ENCODE measurements at regions not wholly inside any gene's neighbourhood (a gene's known extent, or its start where the extent isn't known, plus 50 kb on each side); places are given as distances from the start of the nearest gene placed in this dataset.

GRCh38 chr1:87765681-87766070 lies 437.0 kb downstream of the LMO4 start:
- Histone ChIP-seq H3K27ac (ENCODE audit: low read depth, low read length, poor library complexity, severe bottlenecking) (peak overlapping the region; percentile 15), H3K36me3 (ENCODE audit: insufficient read depth, low read length, poor library complexity, severe bottlenecking) (no peaks in the 10 kb centered on the region), H3K4me3 (ENCODE audit: low read depth, low read length, poor library complexity, severe bottlenecking) (no peak overlapping the region), H3K27me3 (replicated peaks; ENCODE audit: insufficient read depth, low read depth, low read length, poor library complexity) (no peaks in the 10 kb centered on the region), H3K4me1 (ENCODE audit: insufficient read depth, low read length, poor library complexity, severe bottlenecking) (peaks cover 21% of the 10 kb centered on the region), H3K9me3 (ENCODE audit: low read depth, low read length, poor library complexity, severe bottlenecking) (no peaks in the 10 kb centered on the region)
- ChIA-PET CTCF (no interaction called here), POLR2A (ENCODE audit: low non-redundant PET) (no interaction called here)
- BruUV-seq (replicated peaks), result no TSS peak
- peak; percentile 71 for DNase-seq (ENCODE audit: low spot score)
- no peak for TF ChIP-seq EZH2 (IDR thresholded peaks at IDR 0.05; ENCODE audit: borderline replicate concordance, low read depth, low read length, poor library complexity, severe bottlenecking)
- TF ChIP-seq CTCF (conservative IDR thresholded peaks at IDR 0.05; ENCODE audit: low read depth, low read length), result no peak
- intact Hi-C loops (cut with micrococcal nuclease; ENCODE audit: unreplicated experiment), result no loop called here

- Histone ChIP-seq H3K36me3 (ENCODE audit: insufficient read depth, low read length, poor library complexity, severe bottlenecking) (no peaks in the 10 kb centered on the region), H3K27me3 (replicated peaks; ENCODE audit: insufficient read depth, low read depth, low read length, poor library complexity) (no peaks in the 10 kb centered on the region), H3K9me3 (ENCODE audit: low read depth, low read length, poor library complexity, severe bottlenecking) (no peaks in the 10 kb centered on the region), H3K4me3 (ENCODE audit: low read depth, low read length, poor library complexity, severe bottlenecking) (no peak overlapping the region), H3K4me1 (ENCODE audit: insufficient read depth, low read length, poor library complexity, severe bottlenecking) (peaks cover 21% of the 10 kb centered on the region), H3K27ac (ENCODE audit: low read depth, low read length, poor library complexity, severe bottlenecking) (no peak overlapping the region)
- intact Hi-C loops (cut with micrococcal nuclease; ENCODE audit: unreplicated experiment), result no loop called here
- no TSS peak for BruUV-seq (replicated peaks)
- no peak for DNase-seq (ENCODE audit: low spot score)
- no peak for TF ChIP-seq EZH2 (IDR thresholded peaks at IDR 0.05; ENCODE audit: borderline replicate concordance, low read depth, low read length, poor library complexity, severe bottlenecking)
- TF ChIP-seq CTCF (conservative IDR thresholded peaks at IDR 0.05; ENCODE audit: low read depth, low read length), result no peak
- ChIA-PET CTCF (no interaction called here), POLR2A (ENCODE audit: low non-redundant PET) (no interaction called here)
Observed at GRCh38 chr1:87766737-87767136, 438.1 kb downstream of the LMO4 start.

- BruUV-seq (replicated peaks), result no TSS peak
- no peaks in the 10 kb centered on the region for H3K9me3 ChIP-seq (ENCODE audit: low read depth, low read length, poor library complexity, severe bottlenecking)
- H3K36me3 ChIP-seq (ENCODE audit: insufficient read depth, low read length, poor library complexity, severe bottlenecking), result no peaks in the 10 kb centered on the region
- ChIA-PET POLR2A (ENCODE audit: low non-redundant PET) (no interaction called here), CTCF (no interaction called here)
- no peak overlapping the region for H3K4me3 ChIP-seq (ENCODE audit: low read depth, low read length, poor library complexity, severe bottlenecking)
- intact Hi-C loops (cut with micrococcal nuclease; ENCODE audit: unreplicated experiment), result no loop called here
- DNase-seq (ENCODE audit: low spot score), result no peak
- H3K27ac ChIP-seq (ENCODE audit: low read depth, low read length, poor library complexity, severe bottlenecking), result no peak overlapping the region
- TF ChIP-seq EZH2 (IDR thresholded peaks at IDR 0.05; ENCODE audit: borderline replicate concordance, low read depth, low read length, poor library complexity, severe bottlenecking), result no peak
- no peak for TF ChIP-seq CTCF (conservative IDR thresholded peaks at IDR 0.05; ENCODE audit: low read depth, low read length)
- no peaks in the 10 kb centered on the region for H3K27me3 ChIP-seq (replicated peaks; ENCODE audit: insufficient read depth, low read depth, low read length, poor library complexity)
- H3K4me1 ChIP-seq (ENCODE audit: insufficient read depth, low read length, poor library complexity, severe bottlenecking), result no peaks in the 10 kb centered on the region
Observed at GRCh38 chr1:87778896-87779295, 450.2 kb downstream of the LMO4 start.

Data from A673 (cell line).